ENCODE measurements at regions not wholly inside any gene's neighbourhood (a gene's known extent, or its start where the extent isn't known, plus 50 kb on each side); places are given as distances from the start of the nearest gene placed in this dataset.

GRCh38 chr2:223442847-223443246 lies 159.3 kb downstream of the SCG2 start:
- Histone ChIP-seq H3K36me3 (replicated peaks; ENCODE audit: low read depth, low read length) (no peaks in the 10 kb centered on the region), H4K20me1 (ENCODE audit: insufficient read depth, low read length) (no peaks in the 10 kb centered on the region), H3K9ac (ENCODE audit: low read length) (no peak overlapping the region), H3K27me3 (ENCODE audit: low read depth, low read length) (no peaks in the 10 kb centered on the region), H3K27ac (ENCODE audit: low read length) (no peak overlapping the region), H3K79me2 (ENCODE audit: low read length) (no peaks in the 10 kb centered on the region), H2AFZ (ENCODE audit: low read depth, low read length) (no peak overlapping the region), H3K9me3 (ENCODE audit: insufficient read depth, low read length) (no peaks in the 10 kb centered on the region), H3K4me1 (ENCODE audit: low read length) (no peaks in the 10 kb centered on the region), H3K4me3 (ENCODE audit: low read length) (no peak overlapping the region), H3K4me2 (ENCODE audit: low read length) (no peak overlapping the region)
- TF ChIP-seq EZH2phosphoT487 (IDR thresholded peaks at IDR 0.05; ENCODE audit: low read depth): no peak
- TF ChIP-seq CTCF (IDR thresholded peaks at IDR 0.05; ENCODE audit: low read depth, low read length): no peak

GRCh38 chr2:223450246-223450645 lies 151.9 kb downstream of the SCG2 start:
- Histone ChIP-seq H3K9ac (ENCODE audit: low read length) (no peak overlapping the region), H3K79me2 (ENCODE audit: low read length) (no peaks in the 10 kb centered on the region), H3K27ac (ENCODE audit: low read length) (no peak overlapping the region), H3K4me2 (ENCODE audit: low read length) (no peak overlapping the region), H4K20me1 (ENCODE audit: insufficient read depth, low read length) (no peaks in the 10 kb centered on the region), H3K27me3 (ENCODE audit: low read depth, low read length) (no peaks in the 10 kb centered on the region), H2AFZ (ENCODE audit: low read depth, low read length) (no peak overlapping the region), H3K4me3 (ENCODE audit: low read length) (no peak overlapping the region), H3K9me3 (ENCODE audit: insufficient read depth, low read length) (no peaks in the 10 kb centered on the region), H3K36me3 (replicated peaks; ENCODE audit: low read depth, low read length) (no peaks in the 10 kb centered on the region), H3K4me1 (ENCODE audit: low read length) (no peaks in the 10 kb centered on the region)
- TF ChIP-seq EZH2phosphoT487 (IDR thresholded peaks at IDR 0.05; ENCODE audit: low read depth) (no peak), CTCF (IDR thresholded peaks at IDR 0.05; ENCODE audit: low read depth, low read length) (no peak)

GRCh38 chr2:223457301-223457700 lies 144.9 kb downstream of the SCG2 start:
- Histone ChIP-seq H4K20me1 (ENCODE audit: insufficient read depth, low read length) (no peaks in the 10 kb centered on the region), H3K4me1 (ENCODE audit: low read length) (no peaks in the 10 kb centered on the region), H3K27ac (ENCODE audit: low read length) (no peak overlapping the region), H3K79me2 (ENCODE audit: low read length) (no peaks in the 10 kb centered on the region), H2AFZ (ENCODE audit: low read depth, low read length) (no peak overlapping the region), H3K4me2 (ENCODE audit: low read length) (no peak overlapping the region), H3K9me3 (ENCODE audit: insufficient read depth, low read length) (no peaks in the 10 kb centered on the region), H3K9ac (ENCODE audit: low read length) (no peak overlapping the region), H3K36me3 (replicated peaks; ENCODE audit: low read depth, low read length) (no peaks in the 10 kb centered on the region), H3K27me3 (ENCODE audit: low read depth, low read length) (no peaks in the 10 kb centered on the region; the same call in 1 of the 2 replicates), H3K4me3 (ENCODE audit: low read length) (no peak overlapping the region)
- TF ChIP-seq EZH2phosphoT487 (IDR thresholded peaks at IDR 0.05; ENCODE audit: low read depth) (no peak), CTCF (IDR thresholded peaks at IDR 0.05; ENCODE audit: low read depth, low read length) (no peak)

GRCh38 chr2:223459328-223459939 lies 142.7 kb downstream of the SCG2 start:
- Histone ChIP-seq H3K36me3 (replicated peaks; ENCODE audit: low read depth, low read length) (no peaks in the 10 kb centered on the region), H4K20me1 (ENCODE audit: insufficient read depth, low read length) (no peaks in the 10 kb centered on the region), H3K4me1 (ENCODE audit: low read length) (no peaks in the 10 kb centered on the region), H3K4me3 (ENCODE audit: low read length) (no peak overlapping the region), H3K27ac (ENCODE audit: low read length) (no peak overlapping the region), H2AFZ (ENCODE audit: low read depth, low read length) (no peak overlapping the region), H3K9me3 (ENCODE audit: insufficient read depth, low read length) (no peaks in the 10 kb centered on the region), H3K9ac (ENCODE audit: low read length) (no peak overlapping the region), H3K27me3 (ENCODE audit: low read depth, low read length) (no peaks in the 10 kb centered on the region; the same call in 1 of the 2 replicates), H3K79me2 (ENCODE audit: low read length) (no peaks in the 10 kb centered on the region), H3K4me2 (ENCODE audit: low read length) (no peak overlapping the region)
- TF ChIP-seq CTCF (IDR thresholded peaks at IDR 0.05; ENCODE audit: low read depth, low read length): peak; percentile 52
- TF ChIP-seq EZH2phosphoT487 (IDR thresholded peaks at IDR 0.05; ENCODE audit: low read depth): no peak

Measured in OCI-LY3 (cell line).